ENCODE measurements at regions not wholly inside any gene's neighbourhood (a gene's known extent, or its start where the extent isn't known, plus 50 kb on each side); places are given as distances from the start of the nearest gene placed in this dataset.
"Not testable (repeated sequence)": the region's sequence is repeated elsewhere in the genome, so short reads cannot be mapped to it uniquely, and the experiment has no call there.

DNA sequence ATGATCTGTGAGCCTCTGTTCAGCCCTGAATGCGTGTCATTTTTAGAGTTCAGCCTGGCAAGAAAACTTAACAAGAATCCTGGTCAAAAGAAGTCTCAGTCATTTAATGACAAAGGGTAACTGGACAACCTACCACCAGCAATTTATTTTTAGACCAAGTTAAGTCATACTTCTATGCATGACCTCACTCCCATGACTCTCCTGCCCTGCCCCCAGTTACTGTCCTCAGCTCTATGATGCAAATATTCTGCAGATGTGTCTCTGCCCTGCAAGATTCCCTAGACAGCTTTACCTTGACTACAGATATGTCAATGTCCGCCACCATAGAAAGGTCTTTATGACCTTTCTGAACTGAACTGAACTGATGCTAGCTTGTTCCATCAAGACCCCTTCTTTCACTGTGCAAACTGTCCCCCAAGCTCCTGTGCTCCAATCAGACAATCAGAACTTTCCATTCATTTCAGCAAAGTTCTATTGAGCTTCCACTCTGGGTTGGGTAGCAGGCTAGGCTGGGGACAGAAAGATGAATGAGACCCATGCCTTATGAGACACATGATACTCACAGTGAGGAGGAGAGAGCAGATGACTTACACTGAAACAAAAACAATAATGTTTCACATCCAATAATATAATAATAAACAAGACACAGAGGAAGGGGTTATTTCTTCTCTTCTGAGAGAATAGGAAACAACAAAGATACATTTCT is 255.7 kb downstream of the NPIPA8 start:
- not testable (repeated sequence) for TF ChIP-seq ZNF555 (tag by site-specific recombination; conservative IDR thresholded peaks at IDR 0.05); CTCF (tag by site-specific recombination; IDR thresholded peaks at IDR 0.05); ZNF404 (tag by site-specific recombination; IDR thresholded peaks at IDR 0.05); KLF10 (tag by site-specific recombination; IDR thresholded peaks at IDR 0.05); ZNF747 (tag by site-specific recombination; IDR thresholded peaks at IDR 0.05); ZNF19 (tag by site-specific recombination; IDR thresholded peaks at IDR 0.05; ENCODE audit: low read depth); SETDB1 (IDR thresholded peaks at IDR 0.05; ENCODE audit: insufficient read length, low read length); SP3 (tag by site-specific recombination; IDR thresholded peaks at IDR 0.05); ZNF266 (tag by site-specific recombination; IDR thresholded peaks at IDR 0.05; ENCODE audit: low read depth); ZNF596 (tag by site-specific recombination; IDR thresholded peaks at IDR 0.05)
